H9 (cell line): ENCODE measurements at regions not wholly inside any gene's neighbourhood (a gene's known extent, or its start where the extent isn't known, plus 50 kb on each side); places are given as distances from the start of the nearest gene placed in this dataset.

Source experiments
- DNase-seq: peaks from one replicate; pipeline ENCODE4 v3.0.0-alpha.2; 2017
- H2AFZ ChIP-seq: one replicate; pipeline ENCODE4 v1.6.1; 2013; ENCODE audit warnings: mild to moderate bottlenecking, low read length, control low read depth, moderate library complexity
- H2AK5ac ChIP-seq: 2 replicates; pipeline ENCODE4 v1.6.1; 2013; ENCODE audit warnings: low read length, control low read depth, mixed read lengths; ENCODE audit not compliant: insufficient read length
- H2BK120ac ChIP-seq: one replicate; pipeline ENCODE4 v1.6.1; 2013; ENCODE audit warnings: low read depth, mild to moderate bottlenecking, low read length, control low read depth, inconsistent platforms; ENCODE audit not compliant: poor library complexity, severe bottlenecking
- H2BK12ac ChIP-seq: 2 replicates; pipeline ENCODE4 v1.6.1; 2013; ENCODE audit warnings: low read length, control low read depth, mixed read lengths, low read depth; ENCODE audit not compliant: insufficient read length
- H2BK15ac ChIP-seq: 2 replicates; pipeline ENCODE4 v1.6.1; 2013; ENCODE audit warnings: low read depth, low read length, control low read depth
- H2BK20ac ChIP-seq: one replicate; pipeline ENCODE4 v1.6.1; 2013; ENCODE audit warnings: low read depth, mild to moderate bottlenecking, low read length, control low read depth, inconsistent platforms; ENCODE audit not compliant: poor library complexity, severe bottlenecking
- H2BK5ac ChIP-seq: 2 replicates; pipeline ENCODE4 v1.6.1; 2013; ENCODE audit warnings: low read length, control low read depth, mixed read lengths; ENCODE audit not compliant: insufficient read length
- H3K14ac ChIP-seq: 2 replicates; pipeline ENCODE4 v1.6.1; 2013; ENCODE audit warnings: low read length, control low read depth; ENCODE audit not compliant: insufficient read depth
- H3K18ac ChIP-seq: 2 replicates; pipeline ENCODE4 v1.6.1; 2013; ENCODE audit warnings: low read depth, mild to moderate bottlenecking, mixed read lengths, low read length, control low read depth; ENCODE audit not compliant: insufficient read length
- H3K23ac ChIP-seq: 2 replicates; pipeline ENCODE4 v1.6.1; 2013; ENCODE audit warnings: low read length, control low read depth, mixed read lengths, low read depth; ENCODE audit not compliant: insufficient read length
- H3K23me2 ChIP-seq: 2 replicates; pipeline ENCODE4 v1.6.1; 2013; ENCODE audit warnings: low read depth, mild to moderate bottlenecking, mixed read lengths, low read length, control low read depth; ENCODE audit not compliant: insufficient read length, poor library complexity, severe bottlenecking
- H3K27ac ChIP-seq: 2 replicates; pipeline ENCODE4 v1.5.1; 2013; ENCODE audit warnings: low read length, control low read depth, mixed read lengths, low read depth; ENCODE audit not compliant: insufficient read length
- H3K27me3 ChIP-seq: 2 replicates; pipeline ENCODE4 v1.6.1; 2013; ENCODE audit warnings: low read length, control low read depth, inconsistent platforms; ENCODE audit not compliant: insufficient read depth
- H3K4ac ChIP-seq: 2 replicates; pipeline ENCODE4 v1.6.1; 2013; ENCODE audit warnings: low read depth, mild to moderate bottlenecking, control low read depth, inconsistent platforms, low read length, moderate library complexity
- H3K4me1 ChIP-seq: 2 replicates; pipeline ENCODE4 v1.6.1; 2013; ENCODE audit warnings: low read length, control low read depth, inconsistent platforms; ENCODE audit not compliant: insufficient read depth
- H3K4me2 ChIP-seq: 2 replicates; pipeline ENCODE4 v1.6.1; 2013; ENCODE audit warnings: low read length, control low read depth, mixed read lengths; ENCODE audit not compliant: insufficient read length, insufficient read depth
- H3K56ac ChIP-seq: 2 replicates; pipeline ENCODE4 v1.6.1; 2013; ENCODE audit warnings: low read depth, mild to moderate bottlenecking, mixed read lengths, low read length, control low read depth; ENCODE audit not compliant: insufficient read length
- H3K79me1 ChIP-seq: 2 replicates; pipeline ENCODE4 v1.6.1; 2013; ENCODE audit warnings: low read depth, mild to moderate bottlenecking, moderate library complexity, low read length, control low read depth, inconsistent platforms; ENCODE audit not compliant: insufficient read depth, poor library complexity, severe bottlenecking
- H3K79me2 ChIP-seq: 2 replicates; pipeline ENCODE4 v1.6.1; 2013; ENCODE audit warnings: low read length, control low read depth, inconsistent platforms; ENCODE audit not compliant: insufficient read depth
- H3K9ac ChIP-seq: 2 replicates; pipeline ENCODE4 v1.6.1; 2013; ENCODE audit warnings: low read length, control low read depth, mixed read lengths; ENCODE audit not compliant: insufficient read length; ENCODE audit errors: extremely low read depth
- H3K9me3 ChIP-seq: one replicate; pipeline ENCODE4 v1.6.1; 2013; ENCODE audit warnings: low read depth, low read length, inconsistent platforms; ENCODE audit not compliant: control insufficient read depth
- H3T11ph ChIP-seq: one replicate; pipeline ENCODE4 v1.6.1; 2013; ENCODE audit warnings: mild to moderate bottlenecking, low read length, control low read depth, inconsistent platforms
- H4K20me1 ChIP-seq: one replicate; pipeline ENCODE4 v1.6.1; 2013; ENCODE audit not compliant: control insufficient read depth, insufficient read length, insufficient read depth
- H4K5ac ChIP-seq: 2 replicates; pipeline ENCODE4 v1.6.1; 2013; ENCODE audit warnings: low read depth, mild to moderate bottlenecking, mixed read lengths, low read length, control low read depth; ENCODE audit not compliant: insufficient read length
- H4K8ac ChIP-seq: replicated peaks from 2 replicates; pipeline ENCODE4 v1.6.1; 2013; ENCODE audit warnings: low read length, control low read depth, mixed read lengths, low read depth; ENCODE audit not compliant: insufficient read length
- H4K91ac ChIP-seq: 2 replicates; pipeline ENCODE4 v1.6.1; 2013; ENCODE audit warnings: low read depth, mild to moderate bottlenecking, moderate library complexity, mixed read lengths, low read length, control low read depth; ENCODE audit not compliant: insufficient read length
- H3K27ac Mint-ChIP-seq, 3 experiments: 2 replicates in 2 of 3; 3 replicates in 1 of 3; pipeline ENCODE4 v1.8.0; 2020 to 2021; ENCODE audit warnings: mixed read lengths in 3 of 3, mild to moderate bottlenecking in 1 of 3, moderate library complexity in 1 of 3
- H3K27me3 Mint-ChIP-seq: 2 replicates; pipeline ENCODE4 v1.8.0; 2021; ENCODE audit warnings: low read depth, mild to moderate bottlenecking, moderate library complexity, mixed read lengths
- H3K36me3 Mint-ChIP-seq, 3 experiments: 2 replicates in 2 of 3; 3 replicates in 1 of 3; pipeline ENCODE4 v1.8.0; 2020 to 2021; ENCODE audit warnings: low read depth in 3 of 3, mixed read lengths in 3 of 3; ENCODE audit not compliant: insufficient read depth in 1 of 3
- H3K4me1 Mint-ChIP-seq, 2 experiments: 2 replicates each; pipeline ENCODE4 v1.8.0; 2020; ENCODE audit warnings: mixed read lengths in 2 of 2
- H3K4me3 Mint-ChIP-seq, 2 experiments: 2 replicates in 1 of 2; 3 replicates in 1 of 2; pipeline ENCODE4 v1.8.0; 2020 to 2021; ENCODE audit warnings: mild to moderate bottlenecking in 2 of 2, mixed read lengths in 2 of 2, moderate library complexity in 1 of 2
- H3K9me3 Mint-ChIP-seq, 2 experiments: 2 replicates in 1 of 2; 3 replicates in 1 of 2; pipeline ENCODE4 v1.8.0; 2020; ENCODE audit warnings: mild to moderate bottlenecking in 2 of 2, mixed read lengths in 2 of 2, moderate library complexity in 1 of 2
- CTCF ChIP-seq: fragments of 200-600 bp; sonication (generic); conservative IDR thresholded peaks from 3 replicates; pipeline ENCODE4 v1.8.0; 2021; ENCODE audit warnings: antibody characterized with exemption, mild to moderate bottlenecking
- WGBS: extraction: QIAGEN DNeasy Blood & Tissue Kit; methylation state at CpG from one replicate; pipeline ENCODE4 v1.1.7; 2013; ENCODE audit warnings: missing lambda C conversion rate, low lambda C conversion rate, mixed read lengths; ENCODE audit not compliant: insufficient read length; ENCODE audit errors: extremely low coverage; 5-methylcytosine and 5-hydroxymethylcytosine counted together

- Histone ChIP-seq H3K4ac (no peak overlapping the region), H3K79me1 (no peaks in the 10 kb centered on the region), H3K23ac (no peak overlapping the region), H3K18ac (no peak overlapping the region), H2BK12ac (no peak overlapping the region), H3K27me3 (no peaks in the 10 kb centered on the region), H4K20me1 (no peaks in the 10 kb centered on the region), H3K27ac (no peak overlapping the region), H4K8ac (no peak overlapping the region), H3K9me3 (no peaks in the 10 kb centered on the region), H3K56ac (no peak overlapping the region), H2AK5ac (no peak overlapping the region), H4K5ac (no peak overlapping the region), H3K4me2 (no peak overlapping the region), H2BK5ac (no peak overlapping the region), H3K9ac (no peak overlapping the region), H3K14ac (no peak overlapping the region), H3K4me1 (no peaks in the 10 kb centered on the region), H2BK20ac (no peak overlapping the region), H2BK120ac (no peak overlapping the region), H2BK15ac (no peak overlapping the region), H3T11ph (no peak overlapping the region), H2AFZ (no peak overlapping the region), H3K23me2 (no peaks in the 10 kb centered on the region), H3K79me2 (no peaks in the 10 kb centered on the region), H4K91ac (no peak overlapping the region)
- no peaks in the 10 kb centered on the region; the same call in 1 of the 2 replicates for H3K27me3 Mint-ChIP-seq
- no peak overlapping the region for H3K27ac Mint-ChIP-seq
- no peak for TF ChIP-seq CTCF
- H3K36me3 Mint-ChIP-seq = no peaks in the 10 kb centered on the region
- WGBS = no CpG with 5 or more reads among the region's 3 CpGs
- H3K4me1 Mint-ChIP-seq = no peaks in the 10 kb centered on the region
- no peaks in the 10 kb centered on the region for H3K9me3 Mint-ChIP-seq
- no peak for DNase-seq
- H3K4me3 Mint-ChIP-seq = no peak overlapping the region
Measured at GRCh38 chr3:24725514-24726255, 231.0 kb upstream of the THRB start.
